SK-N-SH (cell line): ENCODE measurements at regions not wholly inside any gene's neighbourhood (a gene's known extent, or its start where the extent isn't known, plus 50 kb on each side); places are given as distances from the start of the nearest gene placed in this dataset.

Source experiments
- CTCF ChIA-PET: fragments of 300-600, 350-600 bp; formaldehyde crosslinking; extraction: SDS; loops from one replicate; lab custom pipeline; 2021; lab: Yijun Ruan, JAX
- POLR2A ChIA-PET: fragments of 350-600 bp; sonication (Branson Sonifier 250); formaldehyde crosslinking; extraction: SDS; loops from one replicate; lab custom pipeline; 2020; ENCODE audit warnings: antibody characterized with exemption, inconsistent platforms; lab: Yijun Ruan, JAX
- DNase-seq: peaks from one replicate; pipeline ENCODE4 v3.0.0; 2012
- H2AFZ ChIP-seq: fragments of 200-600 bp; sonication (generic); 2 replicates; pipeline ENCODE4 v1.8.1; 2016; ENCODE audit warnings: antibody characterized with exemption, mild to moderate bottlenecking, low read depth
- H3F3A ChIP-seq: fragments of 200-600 bp; sonication (generic); replicated peaks from 2 replicates; pipeline ENCODE3; 2016; ENCODE audit warnings: antibody characterized with exemption, mild to moderate bottlenecking; ENCODE audit not compliant: insufficient read depth
- H3K27ac ChIP-seq, 2 experiments: fragments of 200-500 bp in 1 of 2; fragments of 200-600 bp in 1 of 2; sonication (Bioruptor generic) in 1 of 2; sonication (generic), shearing (Covaris generic) in 1 of 2; 2 replicates each; pipeline versions ENCODE4 v1.5.1 to v1.6.1; 2014 to 2016; ENCODE audit warnings: low read depth in 2 of 2, inconsistent platforms in 1 of 2, low read length in 1 of 2, mild to moderate bottlenecking in 1 of 2, mixed read lengths in 1 of 2
- H3K27me3 ChIP-seq: fragments of 200-600 bp; sonication (generic), shearing (Covaris generic); 2 replicates; pipeline ENCODE4 v1.6.1; 2016; ENCODE audit warnings: mixed run types; ENCODE audit not compliant: insufficient read depth
- H3K36me3 ChIP-seq, 2 experiments: fragments of 200-500 bp in 1 of 2; fragments of 200-600 bp in 1 of 2; sonication (Bioruptor generic) in 1 of 2; sonication (generic) in 1 of 2; replicated peaks in 1 of 2; 2 replicates each; pipeline versions ENCODE3 to v1.5.1; 2014 to 2016; ENCODE audit warnings: low read length in 1 of 2, mild to moderate bottlenecking in 1 of 2; ENCODE audit not compliant: insufficient read depth in 2 of 2, control insufficient read depth in 1 of 2
- H3K4me1 ChIP-seq, 2 experiments: fragments of 200-500 bp in 1 of 2; fragments of 200-600 bp in 1 of 2; sonication (Bioruptor generic) in 1 of 2; sonication (generic), shearing (Covaris generic) in 1 of 2; 2 replicates each; pipeline versions ENCODE4 v1.5.1 to v1.6.1; 2014 to 2016; ENCODE audit warnings: low read depth in 1 of 2, low read length in 1 of 2, mixed run types in 1 of 2; ENCODE audit not compliant: insufficient read depth in 2 of 2, control insufficient read depth in 1 of 2
- H3K4me2 ChIP-seq: fragments of 200-600 bp; sonication (generic), shearing (Covaris generic); 2 replicates; pipeline ENCODE4 v1.6.1; 2017; ENCODE audit warnings: mixed run types
- H3K4me3 ChIP-seq, 2 experiments: fragments of 200-500 bp in 1 of 2; fragments of 200-600 bp in 1 of 2; sonication (Bioruptor generic) in 1 of 2; sonication (generic), shearing (Covaris generic) in 1 of 2; 2 replicates each; pipeline versions ENCODE4 v1.5.1 to v1.8.1; 2014 to 2016; ENCODE audit warnings: low read depth in 2 of 2, inconsistent platforms in 1 of 2, low read length in 1 of 2, mild to moderate bottlenecking in 1 of 2, mixed read lengths in 1 of 2, moderate library complexity in 1 of 2
- H3K79me2 ChIP-seq: fragments of 200-600 bp; sonication (generic); 2 replicates; pipeline ENCODE4 v1.8.1; 2017; ENCODE audit warnings: mild to moderate bottlenecking; ENCODE audit not compliant: insufficient read depth
- H3K9ac ChIP-seq: fragments of 200-600 bp; sonication (generic); 2 replicates; pipeline ENCODE4 v1.6.1; 2017; ENCODE audit warnings: mixed run types
- H3K9me2 ChIP-seq: fragments of 200-600 bp; sonication (generic); 2 replicates; pipeline ENCODE4 v1.6.1; 2017; ENCODE audit warnings: mixed run types
- H3K9me3 ChIP-seq: fragments of 200-600 bp; sonication (generic); 2 replicates; pipeline ENCODE4 v1.6.1; 2017; ENCODE audit warnings: mixed run types, mild to moderate bottlenecking, moderate library complexity
- H4K20me1 ChIP-seq: fragments of 200-600 bp; sonication (generic); 2 replicates; pipeline ENCODE4 v1.6.1; 2017; ENCODE audit warnings: mild to moderate bottlenecking, mixed run types; ENCODE audit not compliant: insufficient read depth
- CHD2 ChIP-seq: fragments of 150-350 bp; IDR thresholded peaks from 2 replicates; pipeline ENCODE4 v1.6.1; 2018; ENCODE audit warnings: low read length; ENCODE audit not compliant: partially characterized antibody
- ELF1 ChIP-seq: IDR thresholded peaks from 2 replicates; pipeline ENCODE4 v1.4.0; 2012
- EZH2phosphoT487 ChIP-seq: fragments of 200-600 bp; sonication (generic); IDR thresholded peaks from 2 replicates; pipeline ENCODE4 v1.6.1; 2017; ENCODE audit warnings: low read depth, mixed run types, mild to moderate bottlenecking, antibody characterized with exemption, moderate library complexity, borderline replicate concordance
- FOSL2 ChIP-seq: IDR thresholded peaks from 2 replicates; pipeline ENCODE4 v1.4.0; 2012; ENCODE audit warnings: low read depth, mild to moderate bottlenecking, moderate library complexity, borderline replicate concordance
- GABPA ChIP-seq: IDR thresholded peaks from 2 replicates; pipeline ENCODE4 v1.4.0; 2012; ENCODE audit warnings: low read depth, mild to moderate bottlenecking
- GATA2 ChIP-seq: sonication (generic); formaldehyde crosslinking; IDR thresholded peaks from 2 replicates; pipeline ENCODE4 v1.5.0; 2020; ENCODE audit warnings: mild to moderate bottlenecking, missing genetic modification reagents
- JUND ChIP-seq: IDR thresholded peaks from 2 replicates; pipeline ENCODE4 v1.4.0; 2012
- NFIC ChIP-seq: IDR thresholded peaks from 2 replicates; pipeline ENCODE4 v1.4.0; 2012; ENCODE audit warnings: borderline replicate concordance
- NRF1 ChIP-seq: IDR thresholded peaks from 2 replicates; pipeline ENCODE4 v1.6.1; 2012; ENCODE audit warnings: low read depth, mild to moderate bottlenecking, low read length
- POLR2AphosphoS5 ChIP-seq: IDR thresholded peaks from 2 replicates; pipeline ENCODE4 v1.6.1; 2012; ENCODE audit warnings: low read depth, low read length
- RAD21 ChIP-seq: IDR thresholded peaks from 2 replicates; pipeline ENCODE4 v1.6.1; 2012; ENCODE audit warnings: mild to moderate bottlenecking, low read length
- RCOR1 ChIP-seq: fragments of 150-350 bp; IDR thresholded peaks from 2 replicates; pipeline ENCODE4 v1.6.1; 2017; ENCODE audit warnings: antibody characterized with exemption, low read length
- RFX5 ChIP-seq: IDR thresholded peaks from 2 replicates; pipeline ENCODE4 v1.6.1; 2012; ENCODE audit warnings: mild to moderate bottlenecking, improper control_type of control experiment, low read length
- RXRA ChIP-seq: IDR thresholded peaks from 2 replicates; pipeline ENCODE4 v1.4.0; 2012; ENCODE audit warnings: low read depth, mild to moderate bottlenecking, borderline replicate concordance
- SIN3A ChIP-seq: IDR thresholded peaks from 2 replicates; pipeline ENCODE4 v1.6.1; 2012; ENCODE audit warnings: low read depth, mild to moderate bottlenecking, low read length, moderate library complexity, borderline replicate concordance
- SMC3 ChIP-seq: IDR thresholded peaks from 2 replicates; pipeline ENCODE4 v1.6.1; 2012; ENCODE audit warnings: low read depth, low read length, improper control_type of control experiment
- TAF1 ChIP-seq: IDR thresholded peaks from 2 replicates; pipeline ENCODE4 v1.6.1; 2012; ENCODE audit warnings: low read depth, mild to moderate bottlenecking, low read length, moderate library complexity, borderline replicate concordance
- TCF12 ChIP-seq: IDR thresholded peaks from 2 replicates; pipeline ENCODE4 v1.4.0; 2012
- WGBS: methylation state at CpG from one replicate; pipeline ENCODE4 v1.1.6; 2017; ENCODE audit warnings: low lambda C conversion rate; 5-methylcytosine and 5-hydroxymethylcytosine counted together
- TF ChIP-seq, protein P1 (sequence below): IDR thresholded peaks from 2 replicates; pipeline ENCODE4 v1.4.0; 2012; ENCODE audit warnings: low read depth
- TF ChIP-seq, protein P2 (sequence below): IDR thresholded peaks from 2 replicates; pipeline ENCODE4 v1.4.0; 2012; ENCODE audit warnings: low read depth, borderline replicate concordance
- TF ChIP-seq, protein P3 (sequence below): IDR thresholded peaks from 2 replicates; pipeline ENCODE4; 2012
- TF ChIP-seq, protein P4 (sequence below): fragments of 200-600 bp; sonication (generic); IDR thresholded peaks from 2 replicates; pipeline ENCODE4 v1.6.1; 2017; ENCODE audit warnings: antibody characterized with exemption, mild to moderate bottlenecking, moderate library complexity

DNA sequence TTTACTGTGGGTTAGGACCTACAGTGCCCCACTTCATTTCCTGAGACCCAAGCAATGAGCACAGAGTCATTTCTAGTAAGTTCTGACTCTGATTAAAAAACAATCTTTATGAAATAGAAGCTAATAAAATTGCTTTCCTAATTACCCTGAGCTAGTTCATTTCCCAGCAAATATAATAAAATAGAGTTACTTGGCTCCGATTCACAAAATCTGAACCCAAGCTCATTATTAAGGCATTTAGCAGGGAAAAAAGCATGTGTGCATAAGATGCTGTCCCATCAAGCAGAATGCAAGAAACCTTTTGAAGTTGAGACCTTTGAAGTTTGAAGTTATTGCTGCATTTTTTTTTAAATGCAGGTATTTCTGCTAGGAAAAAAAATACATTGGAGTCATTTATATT lies 629.1 kb downstream of the BCL11A start:
- H3K9me2 ChIP-seq = no peaks in the 10 kb centered on the region
- H3K9me3 ChIP-seq = no peaks in the 10 kb centered on the region
- no peaks in the 10 kb centered on the region for H4K20me1 ChIP-seq
- H3K27ac ChIP-seq = no peak overlapping the region
- H3K27me3 ChIP-seq = no peaks in the 10 kb centered on the region
- CTCF ChIA-PET = interaction anchor here (1.2 kb wide), 1 partner anchor 8 kb away, joined by 4 read pairs; no protein-coding TSS in a partner anchor
- no peaks in the 10 kb centered on the region for H3K4me1 ChIP-seq
- TF ChIP-seq, protein P1, sequence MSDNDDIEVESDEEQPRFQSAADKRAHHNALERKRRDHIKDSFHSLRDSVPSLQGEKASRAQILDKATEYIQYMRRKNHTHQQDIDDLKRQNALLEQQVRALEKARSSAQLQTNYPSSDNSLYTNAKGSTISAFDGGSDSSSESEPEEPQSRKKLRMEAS = no peak
- TF ChIP-seq TCF12 (no peak), NRF1 (no peak), GABPA (no peak), EZH2phosphoT487 (no peak)
- H3K36me3 ChIP-seq = no peaks in the 10 kb centered on the region
- no peak for DNase-seq
- H3K4me3 ChIP-seq = no peak overlapping the region
- H3K4me2 ChIP-seq = no peak overlapping the region
- no peaks in the 10 kb centered on the region for H3F3A ChIP-seq
- no peak overlapping the region for H2AFZ ChIP-seq
- H3K9ac ChIP-seq = no peak overlapping the region
- 42% methylated on average over 1 of the region's 1 CpG for WGBS
- POLR2A ChIA-PET = no interaction called here
- no peaks in the 10 kb centered on the region for H3K79me2 ChIP-seq

DNA sequence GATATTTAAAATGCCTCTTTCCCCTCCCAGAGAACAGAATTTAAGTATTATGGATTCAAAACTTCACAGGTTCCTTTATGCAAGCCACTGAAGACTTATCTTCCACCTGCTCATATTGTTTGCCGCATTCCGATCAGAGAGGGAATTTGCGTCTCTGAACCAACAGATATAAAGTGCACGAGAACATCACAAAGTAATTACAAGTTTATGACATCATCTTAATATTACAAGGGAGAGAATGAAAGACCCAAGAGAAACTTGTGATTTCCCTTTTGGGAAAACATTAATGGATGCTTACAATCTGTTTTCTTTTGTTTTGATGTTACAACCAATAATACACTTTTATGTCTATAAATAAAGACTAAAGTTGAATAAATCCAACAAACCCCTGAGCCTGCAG lies 631.0 kb downstream of the BCL11A start:
- WGBS = 91% methylated on average over 4 of the region's 4 CpGs
- H3K9me2 ChIP-seq = no peaks in the 10 kb centered on the region
- H3K27me3 ChIP-seq = no peaks in the 10 kb centered on the region
- no peak overlapping the region for H2AFZ ChIP-seq
- H3K27ac ChIP-seq = no peak overlapping the region
- no peaks in the 10 kb centered on the region for H3K9me3 ChIP-seq
- no peak overlapping the region for H3K4me2 ChIP-seq
- H3K4me3 ChIP-seq = no peak overlapping the region
- H3K36me3 ChIP-seq = no peaks in the 10 kb centered on the region
- DNase-seq = no peak
- H3F3A ChIP-seq = no peaks in the 10 kb centered on the region
- no peaks in the 10 kb centered on the region for H3K4me1 ChIP-seq
- ChIA-PET CTCF (no interaction called here), POLR2A (no interaction called here)
- no peaks in the 10 kb centered on the region for H3K79me2 ChIP-seq
- TF ChIP-seq EZH2phosphoT487 = no peak
- TF ChIP-seq SMC3 = no peak
- TF ChIP-seq SIN3A = no peak
- TF ChIP-seq FOSL2 = no peak
- TF ChIP-seq TAF1 = no peak
- TF ChIP-seq RXRA = no peak
- no peak for TF ChIP-seq GABPA
- no peak for TF ChIP-seq ELF1
- no peak for TF ChIP-seq RAD21
- TF ChIP-seq TCF12 = no peak
- TF ChIP-seq JUND = no peak
- TF ChIP-seq, protein P2, sequence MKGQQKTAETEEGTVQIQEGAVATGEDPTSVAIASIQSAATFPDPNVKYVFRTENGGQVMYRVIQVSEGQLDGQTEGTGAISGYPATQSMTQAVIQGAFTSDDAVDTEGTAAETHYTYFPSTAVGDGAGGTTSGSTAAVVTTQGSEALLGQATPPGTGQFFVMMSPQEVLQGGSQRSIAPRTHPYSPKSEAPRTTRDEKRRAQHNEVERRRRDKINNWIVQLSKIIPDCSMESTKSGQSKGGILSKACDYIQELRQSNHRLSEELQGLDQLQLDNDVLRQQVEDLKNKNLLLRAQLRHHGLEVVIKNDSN = no peak
- TF ChIP-seq NRF1 = no peak
- H3K9ac ChIP-seq = no peak overlapping the region
- H4K20me1 ChIP-seq = no peaks in the 10 kb centered on the region

DNA sequence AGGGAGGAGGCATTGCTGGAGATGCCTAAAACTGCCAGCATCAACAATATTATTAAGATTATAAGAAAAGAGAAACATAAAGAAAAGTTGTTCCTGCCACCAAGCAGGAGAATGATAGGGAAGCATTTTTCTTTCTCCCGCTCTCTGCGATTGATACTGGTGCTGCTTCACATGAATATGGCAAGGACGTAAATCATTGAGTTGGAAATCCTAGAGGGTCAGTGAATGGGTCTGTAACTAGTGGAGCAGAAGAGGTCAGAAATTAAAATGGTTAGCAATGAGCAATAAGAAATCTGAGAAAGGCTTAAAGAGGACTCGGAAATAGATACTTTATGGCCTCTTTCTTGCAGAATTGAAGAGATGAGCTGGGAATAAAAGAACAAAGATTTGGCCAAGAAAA lies 631.7 kb downstream of the BCL11A start:
- no peak overlapping the region for H2AFZ ChIP-seq
- no peaks in the 10 kb centered on the region for H4K20me1 ChIP-seq
- no peaks in the 10 kb centered on the region for H3K4me1 ChIP-seq
- no peaks in the 10 kb centered on the region for H3F3A ChIP-seq
- TF ChIP-seq POLR2AphosphoS5 (no peak), SMC3 (no peak), GATA2 (no peak), TCF12 (no peak), NFIC (no peak), RCOR1 (no peak), RFX5 (no peak), CHD2 (no peak), FOSL2 (no peak)
- TF ChIP-seq, protein P3, sequence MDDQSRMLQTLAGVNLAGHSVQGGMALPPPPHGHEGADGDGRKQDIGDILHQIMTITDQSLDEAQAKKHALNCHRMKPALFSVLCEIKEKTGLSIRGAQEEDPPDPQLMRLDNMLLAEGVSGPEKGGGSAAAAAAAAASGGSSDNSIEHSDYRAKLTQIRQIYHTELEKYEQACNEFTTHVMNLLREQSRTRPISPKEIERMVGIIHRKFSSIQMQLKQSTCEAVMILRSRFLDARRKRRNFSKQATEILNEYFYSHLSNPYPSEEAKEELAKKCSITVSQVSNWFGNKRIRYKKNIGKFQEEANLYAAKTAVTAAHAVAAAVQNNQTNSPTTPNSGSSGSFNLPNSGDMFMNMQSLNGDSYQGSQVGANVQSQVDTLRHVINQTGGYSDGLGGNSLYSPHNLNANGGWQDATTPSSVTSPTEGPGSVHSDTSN = no peak
- TF ChIP-seq, protein P4, sequence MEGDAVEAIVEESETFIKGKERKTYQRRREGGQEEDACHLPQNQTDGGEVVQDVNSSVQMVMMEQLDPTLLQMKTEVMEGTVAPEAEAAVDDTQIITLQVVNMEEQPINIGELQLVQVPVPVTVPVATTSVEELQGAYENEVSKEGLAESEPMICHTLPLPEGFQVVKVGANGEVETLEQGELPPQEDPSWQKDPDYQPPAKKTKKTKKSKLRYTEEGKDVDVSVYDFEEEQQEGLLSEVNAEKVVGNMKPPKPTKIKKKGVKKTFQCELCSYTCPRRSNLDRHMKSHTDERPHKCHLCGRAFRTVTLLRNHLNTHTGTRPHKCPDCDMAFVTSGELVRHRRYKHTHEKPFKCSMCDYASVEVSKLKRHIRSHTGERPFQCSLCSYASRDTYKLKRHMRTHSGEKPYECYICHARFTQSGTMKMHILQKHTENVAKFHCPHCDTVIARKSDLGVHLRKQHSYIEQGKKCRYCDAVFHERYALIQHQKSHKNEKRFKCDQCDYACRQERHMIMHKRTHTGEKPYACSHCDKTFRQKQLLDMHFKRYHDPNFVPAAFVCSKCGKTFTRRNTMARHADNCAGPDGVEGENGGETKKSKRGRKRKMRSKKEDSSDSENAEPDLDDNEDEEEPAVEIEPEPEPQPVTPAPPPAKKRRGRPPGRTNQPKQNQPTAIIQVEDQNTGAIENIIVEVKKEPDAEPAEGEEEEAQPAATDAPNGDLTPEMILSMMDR = no peak
- WGBS = 48% methylated on average over 4 of the region's 4 CpGs
- H3K79me2 ChIP-seq = no peaks in the 10 kb centered on the region
- no peak for DNase-seq
- ChIA-PET CTCF (no interaction called here), POLR2A (no interaction called here)
- H3K9me3 ChIP-seq = no peaks in the 10 kb centered on the region
- no peak overlapping the region for H3K4me3 ChIP-seq
- H3K36me3 ChIP-seq = no peaks in the 10 kb centered on the region
- H3K27me3 ChIP-seq = no peaks in the 10 kb centered on the region
- no peak overlapping the region for H3K9ac ChIP-seq
- H3K9me2 ChIP-seq = no peaks in the 10 kb centered on the region
- H3K4me2 ChIP-seq = no peak overlapping the region
- no peak overlapping the region for H3K27ac ChIP-seq
